ENCODE measurements at regions not wholly inside any gene's neighbourhood (a gene's known extent, or its start where the extent isn't known, plus 50 kb on each side); places are given as distances from the start of the nearest gene placed in this dataset.

DNA sequence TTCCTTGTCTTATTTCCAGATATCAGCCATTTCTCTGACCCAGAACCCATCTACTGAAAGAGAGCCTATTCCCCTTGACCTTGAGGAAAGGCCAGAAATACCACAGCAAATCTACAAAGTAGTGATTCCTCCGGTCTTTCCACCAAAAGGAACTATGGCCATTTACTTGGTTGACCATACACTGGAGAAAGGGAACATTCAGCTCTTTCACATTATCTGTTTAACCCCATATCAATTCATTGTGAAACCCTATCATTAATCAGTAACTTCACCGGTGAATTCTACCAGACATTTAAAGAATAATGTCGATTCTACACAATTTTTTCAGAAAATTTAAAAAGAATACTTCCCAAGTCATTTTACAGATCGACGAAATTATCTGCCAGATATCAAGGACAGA lies 265.7 kb upstream of the CLEC14A start:
- no peak for DNase-seq (ENCODE audit: low read depth, low spot score)

DNA sequence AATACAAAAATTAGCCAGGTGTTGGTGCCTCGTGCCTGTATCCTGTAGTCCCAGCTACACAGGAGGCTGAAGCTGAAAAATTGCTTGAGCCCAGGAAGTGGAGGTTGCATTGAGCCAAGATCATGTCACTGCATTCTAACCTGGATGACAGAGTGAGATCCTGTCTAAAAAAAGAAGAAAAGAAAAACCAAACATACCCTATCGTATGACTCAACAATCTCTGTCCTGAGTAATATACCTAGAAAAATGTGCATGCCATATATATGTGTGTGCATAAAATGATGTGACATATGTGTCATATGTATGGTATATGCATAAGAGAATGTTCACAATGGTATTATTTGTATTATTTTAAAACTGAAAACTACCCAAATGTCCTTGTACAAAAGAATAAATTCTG lies 261.5 kb upstream of the CLEC14A start:
- DNase-seq (ENCODE audit: low read depth, low spot score), result no peak

DNA sequence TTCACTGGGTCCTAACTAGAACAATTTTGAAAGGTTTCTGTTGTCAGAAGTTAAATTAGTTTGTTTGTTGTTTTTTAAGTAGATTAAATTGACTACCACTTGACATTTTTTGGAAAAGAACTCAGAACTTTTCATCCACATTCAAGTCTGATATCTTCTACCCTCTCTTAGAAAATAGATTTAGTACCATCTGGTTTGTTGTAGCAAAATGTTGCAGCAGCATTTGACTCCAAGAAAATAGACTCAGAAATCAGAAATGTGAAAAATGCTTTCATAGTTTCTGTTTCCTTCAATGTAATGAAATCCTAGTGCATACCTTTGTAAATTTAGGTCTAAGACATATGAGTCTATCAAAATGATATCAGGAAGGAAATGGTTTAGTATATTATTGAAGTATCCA lies 256.3 kb upstream of the CLEC14A start:
- DNase-seq (ENCODE audit: low read depth, low spot score), result no peak

DNA sequence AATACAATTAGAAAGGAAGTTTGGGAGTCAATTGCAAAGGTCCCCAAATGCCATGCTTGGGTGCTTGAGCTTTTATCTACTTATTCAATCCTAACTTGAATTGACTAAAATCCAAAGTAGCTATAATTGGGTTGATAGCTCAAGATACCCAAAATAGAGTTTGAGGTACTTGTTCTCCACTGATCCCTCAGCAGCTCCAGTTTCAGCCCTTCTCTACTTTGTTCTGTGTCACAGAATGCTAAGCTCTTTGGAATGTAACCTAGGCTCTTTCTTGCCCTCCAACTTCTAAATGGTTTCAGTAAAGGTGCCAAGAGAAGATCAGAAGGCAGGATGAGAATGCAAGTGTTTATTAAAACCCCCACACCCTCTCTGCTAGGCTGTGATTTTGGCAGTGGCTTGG lies 251.4 kb upstream of the CLEC14A start:
- no peak for DNase-seq (ENCODE audit: low read depth, low spot score)

- DNase-seq (ENCODE audit: low read depth, low spot score), result no peak
Observed at GRCh38 chr14:38505973-38506249, 250.0 kb upstream of the CLEC14A start.

DNA sequence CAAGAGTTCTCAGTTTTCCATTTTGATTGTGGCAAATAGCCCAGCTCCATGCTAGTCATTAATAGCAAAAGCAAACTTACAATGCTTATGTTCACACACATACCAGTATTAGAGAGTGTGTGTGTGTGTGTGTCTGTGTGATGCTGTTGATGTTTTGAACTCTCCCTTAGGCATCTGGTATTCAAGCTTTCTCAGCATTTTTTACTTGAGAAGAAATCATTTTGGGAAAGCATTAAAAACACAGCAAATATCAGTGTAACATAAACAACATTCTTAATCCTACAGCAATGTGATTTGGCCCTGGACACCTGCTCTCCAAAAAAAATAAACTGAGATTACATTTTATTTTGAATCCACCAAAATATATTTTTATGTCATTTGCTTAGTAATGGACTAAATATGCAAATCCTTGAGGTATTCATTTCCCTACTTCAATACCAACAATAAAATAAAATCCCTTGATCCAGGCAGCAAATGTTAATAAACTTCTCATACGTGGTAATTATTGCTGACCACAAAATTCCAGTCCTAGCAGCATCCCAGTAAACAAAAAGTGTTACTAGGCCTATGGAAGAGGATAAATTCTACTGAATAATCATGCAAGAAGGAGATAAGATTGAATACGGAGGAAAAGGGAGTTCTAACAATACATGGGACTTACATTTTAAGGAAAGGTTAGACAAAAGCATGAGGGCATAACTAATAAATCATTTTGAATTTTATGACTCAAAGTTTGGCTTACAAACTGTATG lies 249.5 kb upstream of the CLEC14A start:
- DNase-seq (ENCODE audit: low read depth, low spot score), result no peak

GRCh38 chr14:38504175-38504574 lies 248.3 kb upstream of the CLEC14A start:
- no peak for DNase-seq (ENCODE audit: low read depth, low spot score)

GRCh38 chr14:38502239-38502638 lies 246.3 kb upstream of the CLEC14A start:
- DNase-seq (ENCODE audit: low read depth, low spot score), result no peak

- no peak for DNase-seq (ENCODE audit: low read depth, low spot score)
Observed at GRCh38 chr14:38500125-38500524, 244.2 kb upstream of the CLEC14A start.

GRCh38 chr14:38496092-38496491 lies 240.2 kb upstream of the CLEC14A start:
- no peak for DNase-seq (ENCODE audit: low read depth, low spot score)

DNA sequence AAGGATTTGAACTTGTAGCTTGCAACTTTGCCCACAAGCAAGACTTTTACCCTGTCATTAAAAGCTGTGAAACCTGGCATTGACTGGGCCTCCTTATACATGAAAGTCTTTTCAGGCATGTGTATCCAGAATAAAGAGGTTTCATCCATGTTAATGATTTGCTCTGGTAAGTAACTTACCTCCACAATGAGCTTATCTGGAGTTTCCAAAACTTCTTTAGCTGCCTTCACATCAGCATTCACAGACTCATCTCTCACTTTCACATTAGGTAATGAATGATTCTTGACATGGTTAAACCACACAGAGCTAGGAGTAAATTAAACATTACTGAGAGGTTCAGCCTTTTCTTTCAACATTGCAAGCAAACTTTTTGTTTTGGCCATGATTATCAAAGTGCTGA lies 234.4 kb upstream of the CLEC14A start:
- no peak for DNase-seq (ENCODE audit: low read depth, low spot score)

DNA sequence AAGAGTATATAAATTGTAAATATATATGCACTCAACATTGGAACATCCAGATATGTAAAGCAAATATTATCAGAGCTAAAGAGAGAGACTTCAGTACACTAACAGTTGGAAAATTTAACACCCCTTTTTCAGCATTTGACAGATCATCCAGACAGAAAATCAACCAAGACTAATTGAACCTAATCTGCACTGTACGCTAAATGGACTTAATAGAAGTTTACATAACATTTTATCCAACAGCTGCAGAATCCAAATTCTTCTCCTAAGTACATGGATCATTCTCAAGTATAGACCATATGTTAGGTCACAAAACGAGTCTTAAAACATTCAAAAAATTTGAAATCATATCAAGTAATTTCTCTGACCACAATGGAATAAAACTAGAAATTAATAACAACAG lies 229.1 kb upstream of the CLEC14A start:
- no peak for DNase-seq (ENCODE audit: low read depth, low spot score)

GRCh38 chr14:38481952-38482678 lies 226.2 kb upstream of the CLEC14A start:
- DNase-seq (ENCODE audit: low read depth, low spot score), result no peak

DNA sequence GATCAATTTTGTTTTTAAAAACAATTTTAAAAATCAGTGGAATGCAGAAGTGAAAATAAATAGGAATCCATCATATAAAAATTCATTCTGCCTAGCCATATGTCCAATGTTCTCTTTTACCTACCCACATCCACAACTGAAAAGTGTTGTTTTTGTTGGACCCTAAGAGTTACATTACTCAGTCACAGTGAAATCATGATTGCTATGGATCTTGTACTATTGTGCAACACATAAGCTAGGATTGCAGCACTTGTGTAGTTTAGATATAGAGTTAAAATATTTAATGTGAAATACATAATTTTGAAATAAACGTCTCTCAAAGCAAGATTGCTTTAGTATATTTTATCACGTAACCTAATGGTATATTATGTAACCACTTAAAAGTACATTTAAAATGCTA lies 213.3 kb upstream of the CLEC14A start:
- no peak for DNase-seq (ENCODE audit: low read depth, low spot score)

- DNase-seq (ENCODE audit: low read depth, low spot score), result no peak
Observed at GRCh38 chr14:38442208-38442607, 186.3 kb upstream of the CLEC14A start.

DNA sequence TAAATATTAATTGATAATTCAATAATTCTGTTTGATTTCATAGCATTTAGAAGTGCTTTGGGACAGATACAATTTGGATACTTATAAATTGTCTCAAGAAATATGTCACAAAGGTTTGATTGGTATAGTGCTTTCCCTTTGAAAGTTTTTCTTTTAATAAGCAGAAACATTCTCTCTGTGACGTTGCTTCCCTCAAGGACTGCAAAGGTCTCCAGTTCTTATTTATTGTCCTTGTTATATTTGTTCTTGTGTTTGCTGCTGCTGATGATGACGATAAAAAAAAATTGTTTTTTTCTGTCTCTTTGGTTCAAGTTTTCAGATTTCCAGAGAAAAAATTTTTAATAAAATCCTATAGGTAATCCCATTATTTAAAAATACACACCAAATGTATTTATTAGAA lies 176.3 kb upstream of the CLEC14A start:
- no peak for DNase-seq (ENCODE audit: low read depth, low spot score)

DNA sequence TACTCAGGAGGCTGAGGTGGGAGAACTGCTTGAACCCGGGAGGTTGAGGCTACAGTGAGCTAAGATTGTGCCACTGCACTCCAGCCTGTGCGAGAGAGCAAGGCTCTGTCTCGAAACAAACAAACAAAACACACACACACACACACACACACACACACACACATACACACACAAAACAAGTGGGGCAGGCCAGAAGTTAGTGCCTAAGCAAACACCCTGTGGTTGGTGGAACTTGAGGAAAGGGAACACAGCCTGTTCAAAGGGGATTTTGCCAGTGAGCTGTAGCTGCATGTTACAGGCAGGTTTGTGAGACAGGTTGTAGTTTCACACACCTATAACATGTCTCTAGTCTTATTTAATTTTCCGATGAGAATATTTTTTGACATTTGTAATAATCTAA lies 175.3 kb upstream of the CLEC14A start:
- no peak for DNase-seq (ENCODE audit: low read depth, low spot score)

DNA sequence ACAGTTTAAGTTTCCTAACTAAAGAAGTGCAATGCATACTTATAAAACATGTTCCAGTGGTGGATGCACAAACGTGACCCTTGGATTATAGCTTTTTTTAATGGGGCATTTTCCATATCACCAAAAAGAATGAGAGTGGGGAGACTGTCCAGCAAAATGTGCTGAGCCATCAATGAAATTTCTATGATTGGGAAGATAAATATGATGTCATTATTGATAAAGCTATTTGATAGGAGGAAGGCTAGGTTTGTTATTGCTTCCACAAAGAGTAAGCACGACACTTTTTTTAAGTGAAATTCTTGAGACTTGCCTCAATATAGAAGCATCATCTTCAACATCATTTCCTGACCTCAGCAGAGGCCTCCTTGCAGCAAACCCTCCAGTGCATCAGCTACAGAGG lies 174.6 kb upstream of the CLEC14A start:
- no peak for DNase-seq (ENCODE audit: low read depth, low spot score)

- DNase-seq (ENCODE audit: low read depth, low spot score), result no peak
Observed at GRCh38 chr14:38425324-38425976, 169.6 kb upstream of the CLEC14A start.

DNA sequence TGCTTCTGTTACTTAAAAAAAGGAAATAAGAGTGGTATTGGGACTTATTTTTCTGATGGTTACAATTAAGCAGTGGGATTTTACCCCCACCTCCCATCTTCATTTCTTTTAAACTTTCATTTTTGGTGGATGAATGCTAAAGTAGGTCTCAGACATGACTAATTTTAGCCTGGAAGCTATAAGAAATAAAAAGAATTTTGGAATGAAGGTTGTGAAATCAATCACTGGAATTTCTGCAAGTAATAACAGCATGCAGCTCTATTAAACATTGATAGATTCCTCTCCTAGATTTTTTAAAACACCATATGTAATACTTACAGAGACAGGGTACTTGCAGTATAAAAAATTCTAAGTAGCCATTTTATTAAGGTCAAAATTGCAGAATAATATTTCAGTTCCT lies 164.2 kb upstream of the CLEC14A start:
- DNase-seq (ENCODE audit: low read depth, low spot score), result no peak

DNA sequence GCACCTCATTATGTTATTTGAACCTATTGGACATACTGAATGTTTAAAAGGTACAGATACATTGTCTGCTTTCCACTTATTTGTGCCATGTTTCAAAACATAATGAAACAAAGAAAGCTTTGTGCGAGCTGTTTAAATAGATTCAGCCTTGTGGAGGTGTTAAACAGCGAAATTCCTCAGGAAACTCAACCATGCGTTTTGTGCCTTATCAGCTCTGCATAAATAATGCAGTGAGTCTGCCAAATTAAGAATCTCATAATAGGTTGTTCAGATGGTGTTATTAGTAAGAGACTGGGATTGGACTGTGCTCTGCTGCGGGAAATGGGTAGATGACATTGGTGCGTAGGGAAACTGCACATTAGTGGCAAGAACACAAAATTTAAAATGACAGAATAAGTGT lies 163.7 kb upstream of the CLEC14A start:
- no peak for DNase-seq (ENCODE audit: low read depth, low spot score)

DNA sequence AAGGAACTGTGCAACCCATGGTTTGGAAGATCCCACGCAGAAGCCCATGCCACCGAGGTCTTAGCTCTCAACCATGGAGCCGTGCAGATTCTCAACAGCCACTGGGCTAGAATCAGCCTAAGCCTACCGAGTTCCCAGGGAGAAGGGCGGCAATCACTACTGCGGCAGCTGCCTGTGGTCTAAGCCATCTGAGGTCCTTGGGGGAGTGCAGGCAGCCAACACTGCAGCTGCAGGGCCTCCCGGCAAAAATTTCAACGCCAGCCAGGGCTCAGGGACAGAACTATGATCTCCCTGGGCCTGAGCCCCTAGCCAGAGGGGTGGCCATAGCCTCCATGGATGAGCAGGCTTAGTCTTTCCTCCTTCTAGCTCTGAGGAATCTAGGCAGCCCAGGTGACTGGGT lies 156.8 kb upstream of the CLEC14A start:
- no peak for DNase-seq (ENCODE audit: low read depth, low spot score)

- no peak for DNase-seq (ENCODE audit: low read depth, low spot score)
Observed at GRCh38 chr14:38410442-38410841, 154.5 kb upstream of the CLEC14A start.
